ENCODE measurements at regions not wholly inside any gene's neighbourhood (a gene's known extent, or its start where the extent isn't known, plus 50 kb on each side); places are given as distances from the start of the nearest gene placed in this dataset.

- no peaks in the 10 kb centered on the region for H3F3A ChIP-seq (ENCODE audit: insufficient read depth, low read length, poor library complexity, severe bottlenecking)
- TF ChIP-seq RAD21 (conservative IDR thresholded peaks at IDR 0.05) (no peak), MXI1 (conservative IDR thresholded peaks at IDR 0.05; ENCODE audit: poor library complexity, severe bottlenecking) (no peak)
- H2AFZ ChIP-seq (ENCODE audit: low read depth, low read length) = no peak overlapping the region
- H4K20me1 ChIP-seq (ENCODE audit: insufficient read depth) = no peaks in the 10 kb centered on the region
- H3K79me2 ChIP-seq (replicated peaks; ENCODE audit: insufficient read depth, low read length) = no peaks in the 10 kb centered on the region
- H3K9ac ChIP-seq (ENCODE audit: low read length) = no peak overlapping the region
- no peak overlapping the region for H3K4me2 ChIP-seq (ENCODE audit: low read length)
- H3K36me3 ChIP-seq (ENCODE audit: insufficient read depth, low read length) = no peaks in the 10 kb centered on the region
- H3K27ac ChIP-seq (ENCODE audit: low read length) = no peak overlapping the region
- no peaks in the 10 kb centered on the region for H3K9me2 ChIP-seq (ENCODE audit: insufficient read depth, low read length)
- no peaks in the 10 kb centered on the region for H3K27me3 ChIP-seq (ENCODE audit: insufficient read depth, low read depth, low read length)
- no peaks in the 10 kb centered on the region for H3K9me3 ChIP-seq (ENCODE audit: low read length)
- no peak overlapping the region for H3K4me3 ChIP-seq (ENCODE audit: low read length)
Measured at GRCh38 chr1:209412036-209412435, 171.5 kb upstream of the CAMK1G start.

DNA sequence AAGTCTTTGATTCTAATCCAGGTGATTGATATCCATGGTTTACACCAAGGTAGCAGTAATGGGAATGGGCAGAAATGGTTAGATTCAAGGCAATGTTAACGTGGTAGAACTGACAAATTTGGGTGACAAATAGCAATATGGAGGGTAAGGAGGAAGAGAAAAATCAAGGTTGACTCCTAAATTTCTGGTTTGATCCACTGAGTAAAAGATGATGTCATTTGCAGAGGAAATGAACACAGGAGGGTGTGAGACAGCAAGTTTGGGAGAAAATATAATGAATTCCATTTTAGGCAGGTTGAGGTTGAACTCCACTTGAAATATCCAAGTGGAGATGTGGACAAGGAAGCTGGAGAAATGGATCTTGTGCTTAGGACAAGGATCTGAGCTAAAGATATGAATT is 170.9 kb upstream of the CAMK1G start:
- Histone ChIP-seq H3F3A (ENCODE audit: insufficient read depth, low read length, poor library complexity, severe bottlenecking) (no peaks in the 10 kb centered on the region), H3K27ac (ENCODE audit: low read length) (no peak overlapping the region), H3K9ac (ENCODE audit: low read length) (no peak overlapping the region), H4K20me1 (ENCODE audit: insufficient read depth) (no peaks in the 10 kb centered on the region), H2AFZ (ENCODE audit: low read depth, low read length) (no peak overlapping the region), H3K4me3 (ENCODE audit: low read length) (no peak overlapping the region), H3K27me3 (ENCODE audit: insufficient read depth, low read depth, low read length) (no peaks in the 10 kb centered on the region), H3K4me2 (ENCODE audit: low read length) (no peak overlapping the region), H3K9me3 (ENCODE audit: low read length) (no peaks in the 10 kb centered on the region), H3K79me2 (replicated peaks; ENCODE audit: insufficient read depth, low read length) (no peaks in the 10 kb centered on the region), H3K36me3 (ENCODE audit: insufficient read depth, low read length) (no peaks in the 10 kb centered on the region), H3K9me2 (ENCODE audit: insufficient read depth, low read length) (no peaks in the 10 kb centered on the region)
- TF ChIP-seq CTCF (IDR thresholded peaks at IDR 0.05; ENCODE audit: poor library complexity, severe bottlenecking) (no peak), RAD21 (conservative IDR thresholded peaks at IDR 0.05) (no peak), SMC3 (conservative IDR thresholded peaks at IDR 0.05; ENCODE audit: poor library complexity) (no peak), EZH2 (IDR thresholded peaks at IDR 0.05; ENCODE audit: borderline replicate concordance, insufficient read depth, low read length, poor library complexity, severe bottlenecking) (no peak)
- TF ChIP-seq, protein P1, sequence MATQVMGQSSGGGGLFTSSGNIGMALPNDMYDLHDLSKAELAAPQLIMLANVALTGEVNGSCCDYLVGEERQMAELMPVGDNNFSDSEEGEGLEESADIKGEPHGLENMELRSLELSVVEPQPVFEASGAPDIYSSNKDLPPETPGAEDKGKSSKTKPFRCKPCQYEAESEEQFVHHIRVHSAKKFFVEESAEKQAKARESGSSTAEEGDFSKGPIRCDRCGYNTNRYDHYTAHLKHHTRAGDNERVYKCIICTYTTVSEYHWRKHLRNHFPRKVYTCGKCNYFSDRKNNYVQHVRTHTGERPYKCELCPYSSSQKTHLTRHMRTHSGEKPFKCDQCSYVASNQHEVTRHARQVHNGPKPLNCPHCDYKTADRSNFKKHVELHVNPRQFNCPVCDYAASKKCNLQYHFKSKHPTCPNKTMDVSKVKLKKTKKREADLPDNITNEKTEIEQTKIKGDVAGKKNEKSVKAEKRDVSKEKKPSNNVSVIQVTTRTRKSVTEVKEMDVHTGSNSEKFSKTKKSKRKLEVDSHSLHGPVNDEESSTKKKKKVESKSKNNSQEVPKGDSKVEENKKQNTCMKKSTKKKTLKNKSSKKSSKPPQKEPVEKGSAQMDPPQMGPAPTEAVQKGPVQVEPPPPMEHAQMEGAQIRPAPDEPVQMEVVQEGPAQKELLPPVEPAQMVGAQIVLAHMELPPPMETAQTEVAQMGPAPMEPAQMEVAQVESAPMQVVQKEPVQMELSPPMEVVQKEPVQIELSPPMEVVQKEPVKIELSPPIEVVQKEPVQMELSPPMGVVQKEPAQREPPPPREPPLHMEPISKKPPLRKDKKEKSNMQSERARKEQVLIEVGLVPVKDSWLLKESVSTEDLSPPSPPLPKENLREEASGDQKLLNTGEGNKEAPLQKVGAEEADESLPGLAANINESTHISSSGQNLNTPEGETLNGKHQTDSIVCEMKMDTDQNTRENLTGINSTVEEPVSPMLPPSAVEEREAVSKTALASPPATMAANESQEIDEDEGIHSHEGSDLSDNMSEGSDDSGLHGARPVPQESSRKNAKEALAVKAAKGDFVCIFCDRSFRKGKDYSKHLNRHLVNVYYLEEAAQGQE (IDR thresholded peaks at IDR 0.05; ENCODE audit: borderline replicate concordance) = no peak

GRCh38 chr1:209413062-209413461 is 170.5 kb upstream of the CAMK1G start:
- Histone ChIP-seq H3F3A (ENCODE audit: insufficient read depth, low read length, poor library complexity, severe bottlenecking) (no peaks in the 10 kb centered on the region), H4K20me1 (ENCODE audit: insufficient read depth) (no peaks in the 10 kb centered on the region), H3K36me3 (ENCODE audit: insufficient read depth, low read length) (no peaks in the 10 kb centered on the region), H2AFZ (ENCODE audit: low read depth, low read length) (no peak overlapping the region), H3K27ac (ENCODE audit: low read length) (no peak overlapping the region), H3K27me3 (ENCODE audit: insufficient read depth, low read depth, low read length) (no peaks in the 10 kb centered on the region), H3K9me2 (ENCODE audit: insufficient read depth, low read length) (no peaks in the 10 kb centered on the region), H3K79me2 (replicated peaks; ENCODE audit: insufficient read depth, low read length) (no peaks in the 10 kb centered on the region), H3K4me2 (ENCODE audit: low read length) (no peak overlapping the region), H3K9ac (ENCODE audit: low read length) (no peak overlapping the region), H3K9me3 (ENCODE audit: low read length) (no peaks in the 10 kb centered on the region), H3K4me3 (ENCODE audit: low read length) (no peak overlapping the region)
- TF ChIP-seq RAD21 (conservative IDR thresholded peaks at IDR 0.05) (no peak), EZH2 (IDR thresholded peaks at IDR 0.05; ENCODE audit: borderline replicate concordance, insufficient read depth, low read length, poor library complexity, severe bottlenecking) (no peak), POLR2AphosphoS5 (IDR thresholded peaks at IDR 0.05) (no peak), MXI1 (conservative IDR thresholded peaks at IDR 0.05; ENCODE audit: poor library complexity, severe bottlenecking) (no peak), TAF1 (IDR thresholded peaks at IDR 0.05; ENCODE audit: low read depth) (no peak), CTCF (IDR thresholded peaks at IDR 0.05; ENCODE audit: poor library complexity, severe bottlenecking) (no peak), EP300 (conservative IDR thresholded peaks at IDR 0.05; ENCODE audit: poor library complexity, severe bottlenecking) (no peak), SMC3 (conservative IDR thresholded peaks at IDR 0.05; ENCODE audit: poor library complexity) (no peak)
- TF ChIP-seq, protein P1 (IDR thresholded peaks at IDR 0.05; ENCODE audit: borderline replicate concordance) = no peak
